BE2C (cell line): ENCODE measurements at regions not wholly inside any gene's neighbourhood (a gene's known extent, or its start where the extent isn't known, plus 50 kb on each side); places are given as distances from the start of the nearest gene placed in this dataset.

ENCODE experiments used
- DNase-seq: peaks from one replicate; pipeline ENCODE4 v3.0.0-alpha.2; 2020
- H3K27me3 ChIP-seq: fragments of 250-450 bp; sonication (Bioruptor Pico); 2 replicates; pipeline ENCODE4 v1.5.1; 2020; ENCODE audit warnings: mild to moderate bottlenecking
- H3K36me3 ChIP-seq: fragments of 250-450 bp; sonication (Bioruptor Pico); 2 replicates; pipeline ENCODE4 v1.5.1; 2020; ENCODE audit warnings: mild to moderate bottlenecking
- H3K4me1 ChIP-seq: fragments of 250-450 bp; sonication (Bioruptor Pico); 2 replicates; pipeline ENCODE4 v1.5.1; 2020
- H3K4me3 ChIP-seq: 2 replicates; pipeline ENCODE4 v1.5.1; 2011; ENCODE audit warnings: low read depth, low read length
- H3K9me3 ChIP-seq: fragments of 250-450 bp; sonication (Bioruptor Pico); 2 replicates; pipeline ENCODE4 v1.5.1; 2020
- TF ChIP-seq, protein P1 (sequence below): IDR thresholded peaks from 2 replicates; pipeline ENCODE4 v1.5.1; 2012; ENCODE audit warnings: mild to moderate bottlenecking, low read depth, low read length

DNA sequence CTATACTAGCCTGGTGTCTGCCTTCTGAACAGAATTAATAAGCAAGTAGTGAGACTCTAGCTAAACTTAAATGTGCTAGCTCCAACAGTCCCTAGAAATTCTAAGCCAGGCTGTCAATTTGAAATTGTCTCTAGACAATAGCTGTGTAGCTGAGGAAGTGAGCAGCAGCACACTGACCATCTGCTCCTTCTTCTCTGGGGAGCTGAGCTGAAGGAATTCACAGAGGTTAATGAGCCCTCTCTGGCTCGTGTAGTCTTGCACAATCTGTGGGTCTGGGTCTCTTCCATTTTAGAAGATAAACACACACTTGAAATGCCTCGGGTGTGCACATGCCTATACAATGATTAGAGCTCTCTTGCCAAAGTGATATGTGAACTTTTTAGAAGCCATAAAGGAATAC is 63.5 kb upstream of the BARX1 start:
- H3K4me1 ChIP-seq, result no peaks in the 10 kb centered on the region
- DNase-seq, result no peak
- H3K36me3 ChIP-seq, result no peaks in the 10 kb centered on the region
- H3K27me3 ChIP-seq, result no peaks in the 10 kb centered on the region
- TF ChIP-seq, protein P1, sequence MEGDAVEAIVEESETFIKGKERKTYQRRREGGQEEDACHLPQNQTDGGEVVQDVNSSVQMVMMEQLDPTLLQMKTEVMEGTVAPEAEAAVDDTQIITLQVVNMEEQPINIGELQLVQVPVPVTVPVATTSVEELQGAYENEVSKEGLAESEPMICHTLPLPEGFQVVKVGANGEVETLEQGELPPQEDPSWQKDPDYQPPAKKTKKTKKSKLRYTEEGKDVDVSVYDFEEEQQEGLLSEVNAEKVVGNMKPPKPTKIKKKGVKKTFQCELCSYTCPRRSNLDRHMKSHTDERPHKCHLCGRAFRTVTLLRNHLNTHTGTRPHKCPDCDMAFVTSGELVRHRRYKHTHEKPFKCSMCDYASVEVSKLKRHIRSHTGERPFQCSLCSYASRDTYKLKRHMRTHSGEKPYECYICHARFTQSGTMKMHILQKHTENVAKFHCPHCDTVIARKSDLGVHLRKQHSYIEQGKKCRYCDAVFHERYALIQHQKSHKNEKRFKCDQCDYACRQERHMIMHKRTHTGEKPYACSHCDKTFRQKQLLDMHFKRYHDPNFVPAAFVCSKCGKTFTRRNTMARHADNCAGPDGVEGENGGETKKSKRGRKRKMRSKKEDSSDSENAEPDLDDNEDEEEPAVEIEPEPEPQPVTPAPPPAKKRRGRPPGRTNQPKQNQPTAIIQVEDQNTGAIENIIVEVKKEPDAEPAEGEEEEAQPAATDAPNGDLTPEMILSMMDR, result no peak
- no peaks in the 10 kb centered on the region for H3K9me3 ChIP-seq
- no peak overlapping the region for H3K4me3 ChIP-seq

DNA sequence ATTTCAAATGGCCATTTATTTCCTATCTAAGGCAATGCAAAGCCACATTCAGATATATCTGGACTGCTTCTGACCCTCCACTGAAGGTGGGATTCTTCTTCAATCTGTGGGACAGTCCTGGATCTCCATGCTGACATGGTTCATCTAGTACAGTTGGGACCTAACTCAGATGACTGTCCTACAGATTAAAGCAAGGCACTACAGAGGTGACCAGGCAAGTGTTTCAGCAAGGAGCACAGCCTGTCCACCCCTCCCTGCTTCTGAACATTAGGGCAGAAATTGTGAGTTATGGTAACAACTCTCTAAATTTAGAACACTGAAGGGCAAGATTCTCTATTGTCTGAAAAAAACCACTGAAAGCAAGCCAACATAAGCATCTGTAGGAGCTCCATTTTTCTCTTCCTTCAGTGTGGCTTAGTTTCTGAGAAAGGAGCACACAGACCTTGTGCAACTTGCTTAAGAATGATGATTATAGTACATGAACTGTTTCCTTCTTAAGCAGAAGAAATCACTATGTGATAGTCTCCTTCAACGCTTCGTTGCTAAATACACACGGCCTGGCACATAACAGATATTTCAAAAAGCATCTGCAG is 62.9 kb upstream of the BARX1 start:
- DNase-seq, result no peak
- TF ChIP-seq, protein P1, result no peak
- H3K4me1 ChIP-seq, result no peaks in the 10 kb centered on the region
- no peaks in the 10 kb centered on the region for H3K27me3 ChIP-seq
- no peak overlapping the region for H3K4me3 ChIP-seq
- no peaks in the 10 kb centered on the region for H3K36me3 ChIP-seq
- no peaks in the 10 kb centered on the region for H3K9me3 ChIP-seq

DNA sequence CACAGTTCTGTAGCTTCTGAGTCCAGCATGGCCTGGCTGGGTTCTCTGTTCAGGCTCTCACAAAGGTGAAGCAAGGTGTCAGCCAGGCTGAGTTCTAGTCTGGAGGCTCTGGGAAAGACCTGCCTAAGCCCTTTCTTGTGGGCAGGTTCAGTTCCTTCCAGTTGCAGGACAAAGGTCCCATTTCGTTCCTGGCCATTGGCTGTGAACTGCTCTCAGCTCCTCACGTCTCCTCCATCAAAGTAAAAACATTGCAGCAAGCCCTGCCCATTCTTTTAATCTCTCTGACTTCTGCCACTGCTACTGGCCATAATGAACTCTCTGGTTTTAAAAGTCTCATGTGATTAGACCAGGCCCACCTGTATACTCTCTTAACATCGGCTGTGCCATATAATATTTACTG is 61.6 kb upstream of the BARX1 start:
- TF ChIP-seq, protein P1, result no peak
- no peak for DNase-seq
- Histone ChIP-seq H3K4me1 (no peaks in the 10 kb centered on the region), H3K9me3 (no peaks in the 10 kb centered on the region), H3K27me3 (no peaks in the 10 kb centered on the region), H3K36me3 (no peaks in the 10 kb centered on the region), H3K4me3 (no peak overlapping the region)

DNA sequence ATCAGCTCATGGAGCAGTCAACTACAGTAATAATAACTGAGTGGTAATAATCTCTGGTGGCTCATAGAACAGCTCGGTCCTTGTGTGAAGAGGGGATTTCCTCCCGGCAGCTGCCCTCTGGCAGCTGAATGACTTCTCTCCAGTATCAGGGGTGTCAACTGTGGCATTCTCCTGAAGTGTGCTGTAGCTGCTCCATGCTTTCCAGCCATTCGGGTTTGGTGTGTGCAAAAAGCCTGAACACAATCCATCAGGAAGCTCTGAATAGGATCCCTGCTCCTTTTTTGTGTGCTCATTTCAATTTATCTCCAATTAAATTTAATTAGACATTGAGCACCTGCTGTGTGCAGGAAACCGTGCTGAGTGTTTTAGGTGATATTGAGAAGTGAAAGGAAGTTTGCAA is 59.8 kb upstream of the BARX1 start:
- no peaks in the 10 kb centered on the region for H3K4me1 ChIP-seq
- no peak overlapping the region for H3K4me3 ChIP-seq
- no peak for DNase-seq
- no peaks in the 10 kb centered on the region for H3K9me3 ChIP-seq
- no peaks in the 10 kb centered on the region for H3K27me3 ChIP-seq
- TF ChIP-seq, protein P1, result no peak
- no peaks in the 10 kb centered on the region for H3K36me3 ChIP-seq

DNA sequence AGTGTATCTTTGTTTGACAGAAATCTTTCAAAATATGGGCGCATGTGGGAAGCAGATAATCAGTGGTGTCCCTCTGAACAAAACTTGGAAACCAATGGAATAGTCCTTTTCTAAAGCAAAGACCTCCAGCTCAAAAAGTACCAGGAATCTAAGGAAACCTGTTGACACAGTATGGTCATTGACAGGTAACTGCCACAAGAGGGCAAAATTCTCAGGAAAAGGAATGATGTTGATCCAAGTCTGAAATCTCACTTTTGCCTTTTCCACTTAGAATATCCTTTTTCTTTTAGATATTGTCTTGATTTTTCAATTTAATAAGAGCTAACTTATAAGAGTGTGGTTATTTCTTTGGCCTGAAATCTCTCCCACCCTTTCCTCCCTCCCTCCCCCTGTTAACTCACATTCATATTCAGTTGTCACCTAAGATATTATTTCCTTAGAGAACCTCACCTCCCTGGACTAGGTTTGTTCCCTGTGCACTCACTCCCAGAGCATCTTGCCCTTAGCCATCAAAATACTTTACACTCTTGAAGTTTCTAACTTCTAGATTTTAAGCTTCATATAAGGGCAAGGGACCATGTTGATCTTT is 59.0 kb upstream of the BARX1 start:
- H3K4me3 ChIP-seq, result no peak overlapping the region
- DNase-seq, result peak; percentile 25
- no peaks in the 10 kb centered on the region for H3K4me1 ChIP-seq
- no peaks in the 10 kb centered on the region for H3K27me3 ChIP-seq
- TF ChIP-seq, protein P1, result peak; percentile 84
- H3K36me3 ChIP-seq, result no peaks in the 10 kb centered on the region
- no peaks in the 10 kb centered on the region for H3K9me3 ChIP-seq

DNA sequence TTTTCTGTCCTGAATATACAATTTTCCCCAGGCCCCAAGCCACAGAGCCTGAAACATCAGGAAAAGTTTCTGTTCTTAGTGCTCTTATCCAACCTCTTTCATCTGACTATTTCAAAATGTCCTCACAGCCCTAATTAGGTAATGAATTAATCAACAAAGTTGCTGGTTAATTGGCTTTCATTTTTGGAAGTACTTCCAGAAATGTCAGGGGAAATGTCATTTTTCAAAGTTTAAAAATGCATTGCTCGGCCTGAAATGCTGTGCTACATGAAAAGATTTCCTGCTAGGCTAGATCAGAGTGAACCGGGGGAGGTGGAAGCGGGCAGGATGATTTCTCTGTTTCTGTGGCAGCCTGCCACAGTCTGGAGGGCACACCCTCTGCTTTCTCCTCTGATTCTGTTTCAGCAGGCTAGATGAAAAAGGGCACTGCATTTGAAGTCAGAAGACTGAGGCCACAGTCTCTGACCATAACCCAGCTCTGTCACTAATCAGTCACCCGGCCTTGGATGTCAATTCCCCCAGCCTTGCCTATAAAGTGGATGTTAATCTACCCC is 55.9 kb upstream of the BARX1 start:
- TF ChIP-seq, protein P1, result no peak
- no peaks in the 10 kb centered on the region for H3K9me3 ChIP-seq
- no peaks in the 10 kb centered on the region for H3K36me3 ChIP-seq
- no peak overlapping the region for H3K4me3 ChIP-seq
- H3K4me1 ChIP-seq, result no peaks in the 10 kb centered on the region
- no peak for DNase-seq
- peaks cover 17% of the 10 kb centered on the region for H3K27me3 ChIP-seq
